Thyroid gland (tissue), 4 donors: ENCODE measurements at regions not wholly inside any gene's neighbourhood (a gene's known extent, or its start where the extent isn't known, plus 50 kb on each side); places are given as distances from the start of the nearest gene placed in this dataset.

Experiments used
- DNase-seq, 2 donors: peaks; one replicate each; pipeline ENCODE4 v3.0.0-alpha.2; 2019
- H3K27ac ChIP-seq, 3 donors: fragments of 200-600 bp; sonication (generic); 1 replicate in 2 of 3; 2 replicates in 1 of 3; pipeline ENCODE4 v1.5.1; 2016 to 2019; ENCODE audit warnings: mild to moderate bottlenecking in 1 of 3, moderate library complexity in 1 of 3
- H3K27me3 ChIP-seq: fragments of 200-600 bp; sonication (generic); one replicate; pipeline ENCODE4 v1.5.1; 2019
- H3K36me3 ChIP-seq, 2 donors: fragments of 200-600 bp; sonication (generic); one replicate each; pipeline ENCODE4 v1.5.1; 2016 to 2019
- H3K4me1 ChIP-seq, 2 donors: fragments of 200-600 bp; sonication (generic); one replicate each; pipeline ENCODE4 v1.5.1; 2017 to 2019
- H3K4me3 ChIP-seq, 3 donors: fragments of 200-600 bp; sonication (generic); replicated peaks in 1 of 3; 1 replicate in 2 of 3; 2 replicates in 1 of 3; pipeline ENCODE4 v1.5.1; 2016; ENCODE audit warnings: mild to moderate bottlenecking in 1 of 3
- H3K9me3 ChIP-seq: fragments of 200-600 bp; sonication (generic); one replicate; pipeline ENCODE4 v1.5.1; 2017
- POLR2A ChIP-seq, 2 donors: fragments of 450-650 bp; IDR thresholded peaks; one replicate each; pipeline ENCODE4 v1.6.1; 2017; ENCODE audit warnings: antibody characterized with exemption in 2 of 2, mild to moderate bottlenecking in 2 of 2, moderate library complexity in 1 of 2
- WGBS, 2 donors: methylation state at CpG; one replicate each; pipeline ENCODE4 v1.1.5; 2017; 5-methylcytosine and 5-hydroxymethylcytosine counted together
- intact Hi-C: fragments of 100-400 bp; cut with DNase I; formaldehyde crosslinking; loops from one replicate; pipeline ENCODE4 v1.15.1; 2023
- TF ChIP-seq, protein P1 (sequence below), 6 experiments: fragments of 200-600 bp in 3 of 6; fragments of 450-650 bp in 3 of 6; sonication (generic) in 3 of 6; IDR thresholded peaks; one replicate each; pipeline ENCODE4 v1.5.1; 2016 to 2019; ENCODE audit warnings: antibody characterized with exemption in 6 of 6, mild to moderate bottlenecking in 2 of 6, inconsistent platforms in 1 of 6, moderate library complexity in 1 of 6

DNA sequence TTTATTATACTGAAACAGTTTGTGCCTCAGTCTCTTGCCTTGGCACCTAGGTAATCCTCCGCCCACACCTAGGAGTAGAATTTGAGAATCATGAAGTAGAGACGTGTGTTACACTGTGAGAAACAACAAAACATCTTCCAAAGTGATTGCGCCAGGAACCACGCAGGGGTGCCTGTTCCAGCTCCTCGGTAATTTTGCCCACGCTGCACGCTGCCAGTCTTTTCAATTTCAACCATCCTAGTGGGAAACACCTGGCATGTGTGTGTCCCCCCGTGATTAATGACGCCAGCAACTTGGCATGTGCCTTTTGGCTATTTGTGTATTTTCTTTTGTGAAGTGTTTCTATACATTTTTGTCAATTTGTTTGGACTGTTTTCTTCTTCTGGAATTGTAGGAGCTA is 919.1 kb downstream of the BRD1 start:
- Histone ChIP-seq H3K4me1 (no peaks in the 10 kb centered on the region), H3K9me3 (no peaks in the 10 kb centered on the region), H3K36me3 (no peaks in the 10 kb centered on the region), H3K27me3 (no peaks in the 10 kb centered on the region), H3K4me3 (no peak overlapping the region), H3K27ac (no peak overlapping the region)
- intact Hi-C loops, result no loop called here
- no peak for DNase-seq
- TF ChIP-seq, protein P1, sequence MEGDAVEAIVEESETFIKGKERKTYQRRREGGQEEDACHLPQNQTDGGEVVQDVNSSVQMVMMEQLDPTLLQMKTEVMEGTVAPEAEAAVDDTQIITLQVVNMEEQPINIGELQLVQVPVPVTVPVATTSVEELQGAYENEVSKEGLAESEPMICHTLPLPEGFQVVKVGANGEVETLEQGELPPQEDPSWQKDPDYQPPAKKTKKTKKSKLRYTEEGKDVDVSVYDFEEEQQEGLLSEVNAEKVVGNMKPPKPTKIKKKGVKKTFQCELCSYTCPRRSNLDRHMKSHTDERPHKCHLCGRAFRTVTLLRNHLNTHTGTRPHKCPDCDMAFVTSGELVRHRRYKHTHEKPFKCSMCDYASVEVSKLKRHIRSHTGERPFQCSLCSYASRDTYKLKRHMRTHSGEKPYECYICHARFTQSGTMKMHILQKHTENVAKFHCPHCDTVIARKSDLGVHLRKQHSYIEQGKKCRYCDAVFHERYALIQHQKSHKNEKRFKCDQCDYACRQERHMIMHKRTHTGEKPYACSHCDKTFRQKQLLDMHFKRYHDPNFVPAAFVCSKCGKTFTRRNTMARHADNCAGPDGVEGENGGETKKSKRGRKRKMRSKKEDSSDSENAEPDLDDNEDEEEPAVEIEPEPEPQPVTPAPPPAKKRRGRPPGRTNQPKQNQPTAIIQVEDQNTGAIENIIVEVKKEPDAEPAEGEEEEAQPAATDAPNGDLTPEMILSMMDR (IDR thresholded peaks at IDR 0.05), result no peak
- TF ChIP-seq POLR2A (IDR thresholded peaks at IDR 0.05), result no peak
- WGBS, 2 donors, result 76 to 84% methylated on average over 9 of the region's 9 CpGs

DNA sequence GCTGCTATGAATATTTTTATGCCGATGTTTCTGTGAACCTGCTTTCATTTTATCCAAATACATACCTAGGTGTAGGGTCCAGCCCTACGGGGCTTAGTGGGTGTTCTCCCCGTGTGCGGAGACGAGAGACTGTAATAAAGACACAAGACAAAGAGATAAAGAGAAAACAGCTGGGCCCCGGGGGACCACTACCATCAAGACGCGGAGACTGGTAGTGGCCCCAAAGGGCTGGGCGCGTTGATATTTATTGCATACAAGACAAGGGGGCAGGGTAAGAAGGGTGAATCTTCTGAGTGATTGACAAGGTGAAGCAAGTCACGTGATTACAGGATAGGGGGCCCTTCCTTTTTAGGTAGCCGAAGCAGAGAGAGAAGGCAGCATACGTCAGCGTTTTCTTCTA is 920.1 kb downstream of the BRD1 start:
- TF ChIP-seq, protein P1 (IDR thresholded peaks at IDR 0.05), result no peak
- TF ChIP-seq POLR2A (IDR thresholded peaks at IDR 0.05), result no peak
- intact Hi-C loops, result no loop called here
- Histone ChIP-seq H3K27me3 (no peaks in the 10 kb centered on the region), H3K36me3 (no peaks in the 10 kb centered on the region), H3K4me3 (no peak overlapping the region), H3K4me1 (no peaks in the 10 kb centered on the region), H3K9me3 (no peaks in the 10 kb centered on the region), H3K27ac (no peak overlapping the region)
- 72% methylated on average over 14 of the region's 14 CpGs for WGBS, 2 donors
- DNase-seq, result no peak

DNA sequence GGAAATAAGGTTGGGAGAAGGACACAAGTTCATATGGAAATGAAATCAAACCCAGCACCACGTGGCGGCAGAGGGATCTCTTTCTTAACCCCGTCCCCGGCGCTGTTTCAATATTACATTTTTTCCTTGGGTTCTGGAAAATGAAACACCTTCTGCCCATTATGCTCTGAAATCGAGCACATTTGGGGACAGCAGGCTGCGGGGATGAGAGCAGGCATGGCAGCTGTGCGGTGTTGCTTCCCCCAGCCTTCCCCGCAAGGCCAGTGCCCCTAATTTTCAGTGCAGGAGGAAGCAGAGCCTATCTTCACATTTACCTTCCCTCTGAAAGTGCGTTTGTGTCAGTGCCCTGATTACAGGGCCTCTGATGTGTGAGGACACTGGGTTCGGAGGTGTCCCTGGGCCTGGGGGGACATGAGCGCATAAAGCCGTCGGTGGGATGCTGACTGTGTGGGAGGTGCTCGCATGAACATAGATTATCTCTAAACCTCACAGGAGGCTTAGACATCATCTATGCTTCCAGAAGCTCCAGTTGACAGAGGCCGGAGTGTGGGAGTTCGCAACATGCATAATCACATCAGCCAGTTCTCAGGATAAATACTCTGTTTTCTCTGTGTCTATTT is 921.3 kb downstream of the BRD1 start:
- H3K9me3 ChIP-seq, result no peaks in the 10 kb centered on the region

DNA sequence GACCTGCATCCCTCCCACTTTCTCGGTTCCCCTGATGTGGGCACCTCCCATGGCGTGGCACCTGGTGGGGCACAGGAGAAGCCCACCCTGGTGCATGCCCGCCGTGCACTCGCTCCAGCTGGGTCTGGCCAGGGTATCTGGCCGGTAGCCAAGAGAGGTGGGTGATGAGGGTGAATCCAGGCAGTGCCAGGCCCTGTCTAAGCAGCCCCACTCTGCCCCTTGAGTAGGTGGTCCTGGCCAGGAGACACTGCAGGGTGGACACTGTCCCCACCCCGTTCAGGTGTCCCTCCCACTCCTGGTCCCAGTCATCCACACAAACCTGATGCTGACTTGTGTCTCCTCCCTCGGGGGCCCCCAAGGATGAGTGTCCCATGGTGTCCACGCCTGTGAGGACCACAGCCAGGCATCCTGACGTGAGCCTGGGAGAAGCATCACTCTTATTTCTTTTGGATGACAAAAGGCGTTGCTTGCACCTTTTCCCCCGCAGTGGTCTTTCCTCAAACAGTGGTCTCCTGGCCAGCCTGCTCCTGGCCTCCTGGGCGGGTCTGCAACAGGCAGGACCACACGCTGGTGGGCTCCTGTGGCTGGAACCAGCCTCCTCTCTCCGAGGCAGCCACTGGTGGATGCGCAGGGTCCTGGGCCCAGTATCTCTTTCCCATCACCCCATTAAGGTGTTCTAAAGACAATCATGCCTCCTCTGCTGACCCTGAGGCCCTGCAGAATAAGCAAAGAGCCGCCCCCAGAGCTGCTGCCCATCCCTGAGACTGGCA is 922.3 kb downstream of the BRD1 start:
- H3K4me3 ChIP-seq, result no peak overlapping the region
- WGBS, 2 donors, result 84 to 90% methylated on average over 15 to 17 of the region's 17 CpGs
- DNase-seq, result no peak
- intact Hi-C loops, result no loop called here
- no peaks in the 10 kb centered on the region for H3K9me3 ChIP-seq
- no peaks in the 10 kb centered on the region for H3K36me3 ChIP-seq
- no peaks in the 10 kb centered on the region for H3K4me1 ChIP-seq
- no peaks in the 10 kb centered on the region for H3K27me3 ChIP-seq
- TF ChIP-seq POLR2A (IDR thresholded peaks at IDR 0.05), result no peak
- TF ChIP-seq, protein P1 (IDR thresholded peaks at IDR 0.05), result no peak
- H3K27ac ChIP-seq, result no peak overlapping the region

More for the DNA sequence above, 921.3 kb downstream of the BRD1 start:
- Histone ChIP-seq H3K36me3 (no peaks in the 10 kb centered on the region), H3K4me1 (no peaks in the 10 kb centered on the region), H3K27me3 (no peaks in the 10 kb centered on the region), H3K27ac (no peak overlapping the region), H3K4me3 (no peak overlapping the region)
- DNase-seq, result no peak
- WGBS, 2 donors, result 82 to 88% methylated on average over 17 of the region's 17 CpGs
- intact Hi-C loops, result no loop called here
- TF ChIP-seq, protein P1 (IDR thresholded peaks at IDR 0.05), result no peak
- no peak for TF ChIP-seq POLR2A (IDR thresholded peaks at IDR 0.05)

DNA sequence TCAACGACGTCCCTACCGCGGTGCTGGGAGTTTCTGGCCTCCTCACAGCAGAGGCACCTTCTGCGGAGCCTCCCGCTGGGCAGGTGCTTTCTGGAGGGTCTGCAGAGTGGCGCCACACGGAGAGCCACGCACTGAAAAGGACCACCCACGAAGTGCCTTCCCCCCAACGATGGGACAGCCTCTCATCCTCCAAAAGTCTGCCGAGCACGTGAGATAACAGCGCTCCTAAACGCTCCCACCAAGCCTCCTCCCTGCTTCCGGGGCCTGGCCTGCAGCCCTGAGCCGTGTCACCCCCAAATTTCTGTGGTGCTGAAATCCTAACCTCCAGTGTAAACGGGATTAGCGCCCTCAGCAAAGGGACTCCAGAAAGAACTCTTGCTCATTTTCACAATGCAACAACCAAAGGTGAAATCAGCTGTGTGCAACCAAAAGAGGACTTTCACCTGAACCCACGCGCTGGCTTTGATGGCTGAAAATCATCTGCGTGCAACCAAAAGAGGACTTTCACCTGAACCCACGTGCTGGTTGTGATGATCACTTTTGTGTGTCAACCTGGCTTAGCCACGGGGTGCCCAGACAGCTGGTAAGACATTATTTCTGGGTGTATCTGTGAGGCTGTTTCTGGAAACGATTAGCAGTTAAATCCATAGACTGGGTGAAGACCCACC is 924.6 kb downstream of the BRD1 start:
- Histone ChIP-seq H3K4me1 (no peaks in the 10 kb centered on the region), H3K27me3 (no peaks in the 10 kb centered on the region), H3K4me3 (no peak overlapping the region), H3K36me3 (no peaks in the 10 kb centered on the region), H3K27ac (no peak overlapping the region), H3K9me3 (no peaks in the 10 kb centered on the region)
- no peak for TF ChIP-seq POLR2A (IDR thresholded peaks at IDR 0.05)
- TF ChIP-seq, protein P1 (IDR thresholded peaks at IDR 0.05), result no peak
- WGBS, 2 donors, result 81% methylated on average over 12 to 13 of the region's 25 CpGs
- DNase-seq, result no peak
- intact Hi-C loops, result no loop called here
